ENCODE measurements at regions not wholly inside any gene's neighbourhood (a gene's known extent, or its start where the extent isn't known, plus 50 kb on each side); places are given as distances from the start of the nearest gene placed in this dataset.

DNA sequence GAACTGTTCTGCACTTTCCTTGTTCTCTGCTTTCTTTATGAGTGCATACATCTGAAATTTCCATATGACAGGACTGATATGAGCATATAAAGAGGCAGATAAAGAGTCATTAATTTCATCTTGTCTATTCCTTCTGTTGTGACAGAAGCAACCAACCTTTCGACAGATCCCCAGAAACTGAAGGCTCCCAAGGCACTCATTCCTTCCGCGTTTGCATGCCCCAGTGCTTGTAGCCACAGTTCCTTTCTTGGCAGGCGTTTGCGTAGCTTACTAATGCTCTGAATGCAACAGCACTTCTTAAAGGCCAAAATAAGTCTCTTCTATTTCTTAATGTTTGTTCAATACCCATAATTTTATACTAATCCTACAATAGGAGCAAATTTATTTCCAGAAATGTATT is 94.0 kb upstream of the TBL1X start:
- Histone ChIP-seq H3K14ac (ENCODE audit: insufficient read length) (no peak overlapping the region), H3K79me2 (ENCODE audit: control insufficient read depth in 1 of 2, insufficient read depth in 2 of 2, low read length in 2 of 2) (no peaks in the 10 kb centered on the region), H3K56ac (replicated peaks; ENCODE audit: insufficient read length, low read depth, low read length) (no peak overlapping the region), H3K4me3 (ENCODE audit: extremely low read depth in 1 of 4, insufficient read depth in 2 of 4, low read depth in 3 of 4, low read length in 4 of 4) (no peak overlapping the region), H2BK20ac (ENCODE audit: low read length) (no peak overlapping the region), H3K79me1 (ENCODE audit: low read depth, low read length) (no peaks in the 10 kb centered on the region), H3K9me3 (ENCODE audit: insufficient read depth in 2 of 2, low read depth in 1 of 2, low read length in 1 of 2) (no peaks in the 10 kb centered on the region), H3K23me2 (ENCODE audit: low read depth, low read length) (no peaks in the 10 kb centered on the region), H4K8ac (ENCODE audit: extremely low read depth, insufficient read depth, low read length) (no peak overlapping the region), H4K20me1 (replicated peaks in 1 of 2; ENCODE audit: control insufficient read depth in 1 of 2, insufficient read depth in 2 of 2, low read length in 2 of 2) (no peaks in the 10 kb centered on the region), H2AK5ac (ENCODE audit: low read depth, low read length) (no peak overlapping the region), H4K91ac (replicated peaks; ENCODE audit: insufficient read length, low read length) (no peak overlapping the region), H3K9ac (replicated peaks in 1 of 4; ENCODE audit: extremely low read depth in 1 of 4, low read depth in 3 of 4, low read length in 3 of 4) (no peak overlapping the region), H4K5ac (ENCODE audit: insufficient read length, low read depth, low read length) (no peak overlapping the region), H3K4me2 (ENCODE audit: insufficient read depth in 1 of 2, low read depth in 2 of 2, low read length in 2 of 2) (no peak overlapping the region), H3K36me3 (ENCODE audit: control insufficient read depth in 2 of 4, insufficient read depth in 4 of 4, low read length in 3 of 4) (no peaks in the 10 kb centered on the region), H2AFZ (ENCODE audit: low read length) (no peak overlapping the region), H3K23ac (ENCODE audit: insufficient read length) (no peak overlapping the region), H2BK120ac (replicated peaks; ENCODE audit: low read depth, low read length) (no peak overlapping the region), H3K27ac (ENCODE audit: low read depth, low read length) (no peak overlapping the region), H3K4ac (replicated peaks; ENCODE audit: insufficient read length, low read depth, low read length) (no peak overlapping the region), H2BK12ac (ENCODE audit: low read depth, low read length) (no peak overlapping the region), H2BK5ac (ENCODE audit: low read depth, low read length) (no peak overlapping the region), H3K4me1 (replicated peaks in 1 of 4; ENCODE audit: control insufficient read depth in 3 of 4, insufficient read depth in 4 of 4, low read length in 3 of 4) (no peaks in the 10 kb centered on the region), H3K18ac (ENCODE audit: extremely low read depth, low read length) (no peak overlapping the region), H3K27me3 (replicated peaks in 1 of 4; ENCODE audit: control insufficient read depth in 3 of 4, extremely low read depth in 1 of 4, insufficient read depth in 3 of 4, low read length in 3 of 4) (no peaks in the 10 kb centered on the region), H2BK15ac (ENCODE audit: low read length) (no peak overlapping the region)
- WGBS, 2 experiments (ENCODE audit: extremely low coverage in 1 of 2, insufficient coverage in 1 of 2, insufficient read length in 1 of 2, insufficient replicate concordance in 2 of 2, low coverage in 1 of 2, low lambda C conversion rate in 2 of 2, missing lambda C conversion rate in 1 of 2): 92% methylated on average over 5 of the region's 5 CpGs; no CpG with 5 or more reads in 1 of the 2 experiments
- CTCF ChIA-PET (ENCODE audit: partially characterized antibody): no interaction called here
- DNase-seq (ENCODE audit: low read depth in 1 of 2, low spot score in 2 of 2) (no peak), FAIRE-seq (no peak)
- TF ChIP-seq EGR1 (IDR thresholded peaks at IDR 0.05; ENCODE audit: borderline replicate concordance, low read depth, low read length) (no peak), TAF7 (optimal IDR thresholded peaks at IDR 0.05; ENCODE audit: borderline replicate concordance, low read depth, low read length) (no peak), RNF2 (IDR thresholded peaks at IDR 0.05; ENCODE audit: borderline replicate concordance, low read depth, low read length, missing control alignments, poor library complexity, severe bottlenecking) (no peak), RAD21 (IDR thresholded peaks at IDR 0.05 in 1 of 2, conservative IDR thresholded peaks at IDR 0.05 in 1 of 2; ENCODE audit: low read depth in 2 of 2, low read length in 2 of 2) (no peak), POLR2A (IDR thresholded peaks at IDR 0.05; ENCODE audit: control extremely low read depth in 1 of 2, low read depth in 2 of 2, low read length in 2 of 2) (no peak)
- POLR2A ChIA-PET (ENCODE audit: partially characterized antibody): no interaction called here
